Activated CD8-positive, alpha-beta memory T cell treated with anti-CD3 and anti-CD28 coated beads, Interleukin-2, amount 50 U/mL, for 24 hours (primary cell): ENCODE measurements at regions not wholly inside any gene's neighbourhood (a gene's known extent, or its start where the extent isn't known, plus 50 kb on each side); places are given as distances from the start of the nearest gene placed in this dataset.
"Not testable (repeated sequence)": the region's sequence is repeated elsewhere in the genome, so short reads cannot be mapped to it uniquely, and the experiment has no call there.

Experiments
- DNase-seq: peaks from one replicate; pipeline ENCODE4 v3.0.0-alpha.2; 2020; ENCODE audit errors: extremely low read depth

GRCh38 chr20:25987928-25988560, 291.4 kb upstream of the ZNF337 start:
- DNase-seq: not testable (repeated sequence)

DNA sequence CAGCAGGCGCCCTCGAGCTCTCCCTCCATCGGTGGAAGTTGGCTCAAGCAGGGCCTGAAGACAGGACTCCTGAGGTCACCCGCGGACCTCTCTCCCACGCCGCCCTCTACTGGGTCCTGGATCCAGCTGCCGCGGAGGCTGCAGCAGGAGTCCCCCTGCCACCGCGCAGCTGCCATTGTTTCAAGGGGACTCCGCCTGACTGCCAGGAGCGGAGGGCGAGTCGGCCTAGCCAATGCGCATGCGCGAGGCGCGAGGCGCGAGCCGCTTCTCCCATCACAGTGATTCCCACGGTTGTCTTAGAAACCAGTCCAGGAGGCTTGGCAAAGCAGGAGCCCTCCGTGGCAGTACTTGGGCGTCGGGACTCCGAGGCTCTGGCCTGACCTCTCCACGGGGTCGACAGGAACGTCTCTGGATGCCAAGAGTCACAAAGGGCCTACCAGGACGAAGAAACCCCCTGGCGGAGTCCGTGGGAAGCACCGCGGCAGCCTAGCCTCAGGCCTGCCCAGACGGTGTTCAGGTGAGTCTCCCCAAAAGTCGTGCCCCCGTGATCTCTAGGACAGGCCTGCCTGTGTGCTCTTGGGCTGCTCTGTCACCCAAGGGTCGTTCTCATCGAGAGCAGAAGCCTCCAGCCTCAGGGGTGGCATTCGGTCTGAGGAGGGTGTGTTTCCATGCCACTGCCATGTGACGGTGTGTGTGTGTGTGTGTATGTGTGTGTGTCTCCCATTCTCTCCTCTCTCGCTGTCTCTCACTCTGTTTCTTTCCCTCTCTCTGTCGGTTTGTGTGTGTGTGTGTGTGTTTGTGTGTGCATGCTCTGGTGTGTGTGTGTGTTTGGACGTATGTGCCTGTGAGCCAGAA, 290.6 kb upstream of the ZNF337 start:
- no peak for DNase-seq

GRCh38 chr20:25985597-25985996, 288.9 kb upstream of the ZNF337 start:
- no peak for DNase-seq

- DNase-seq: no peak
These were observed 288.3 kb upstream of the ZNF337 start for GRCh38 chr20:25984933-25985332.

DNA sequence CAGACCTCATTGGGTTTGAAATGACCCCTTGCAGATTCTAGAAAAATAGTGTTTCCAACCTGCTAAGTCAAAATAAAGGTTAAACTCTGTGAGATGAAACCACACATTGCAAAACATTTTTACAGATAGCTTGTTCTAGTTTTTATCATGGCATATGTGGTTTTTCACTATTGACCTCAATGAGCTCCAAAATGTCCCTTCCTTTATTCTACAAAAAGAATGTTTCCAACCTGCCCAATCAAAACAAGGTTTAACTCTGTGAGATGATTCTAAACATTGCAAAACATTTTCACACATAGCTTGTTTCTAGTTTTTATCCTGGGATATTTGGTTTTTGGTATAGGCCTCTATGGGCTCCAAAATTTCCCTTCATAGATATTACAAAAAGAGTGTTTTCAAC, 286.0 kb upstream of the ZNF337 start:
- not testable (repeated sequence) for DNase-seq

DNA sequence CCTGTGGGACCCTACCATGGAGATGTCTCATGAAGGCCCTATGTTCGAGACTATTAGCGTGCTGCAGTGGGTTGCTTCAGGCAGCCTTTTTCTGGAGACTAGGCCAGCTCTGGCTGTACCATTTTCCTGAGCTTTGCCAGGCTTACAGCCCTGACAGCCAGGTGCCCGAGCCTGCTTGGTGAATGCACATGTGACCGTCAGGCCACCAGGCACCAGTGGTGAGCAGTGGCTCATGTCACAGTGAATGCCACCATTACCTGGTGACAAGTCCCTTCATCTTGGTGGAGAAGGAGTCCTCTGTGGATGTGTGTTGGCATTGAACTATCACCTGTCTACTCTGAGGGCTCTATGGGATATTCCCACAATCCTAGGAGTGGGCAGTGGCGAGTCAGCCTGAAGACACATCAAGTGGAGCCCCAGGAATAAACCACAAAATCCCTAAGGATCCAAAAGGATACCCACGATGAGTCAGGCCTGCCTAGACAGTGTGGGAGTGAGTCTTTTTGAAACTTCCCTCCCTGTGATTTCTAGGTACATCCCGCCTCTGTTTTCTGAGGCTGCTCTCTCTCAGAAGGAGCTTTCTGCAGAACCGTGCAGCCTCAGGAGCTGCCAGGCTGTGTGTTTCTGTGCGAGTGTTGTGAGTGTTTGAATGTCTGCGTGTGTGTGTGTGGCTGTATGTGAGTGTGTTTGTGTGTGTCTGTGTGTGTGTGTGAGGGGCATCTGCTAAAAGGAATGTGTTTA, 282.0 kb upstream of the ZNF337 start:
- DNase-seq: not testable (repeated sequence)

- DNase-seq: not testable (repeated sequence)
These were observed 279.2 kb upstream of the ZNF337 start for GRCh38 chr20:25975816-25976215.

DNA sequence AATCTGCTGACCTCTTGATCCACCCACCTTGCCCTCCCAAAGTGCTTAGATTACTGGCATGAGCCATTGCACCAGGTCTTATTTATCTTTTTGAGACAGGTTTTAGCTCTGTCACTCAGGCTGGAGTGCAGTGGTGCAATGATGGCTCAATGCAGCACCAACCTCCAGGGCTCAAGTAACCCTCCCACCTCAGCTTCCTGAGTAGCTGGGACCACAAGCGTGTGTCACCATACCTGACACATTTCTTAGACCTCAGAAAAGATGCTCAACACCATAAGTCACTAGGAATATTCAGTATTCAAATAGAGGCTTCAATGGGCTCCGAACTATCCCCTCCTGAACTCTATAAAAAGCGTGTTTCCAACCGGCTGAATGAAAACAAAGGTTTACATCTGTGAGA, 268.6 kb upstream of the ZNF337 start:
- DNase-seq: not testable (repeated sequence)

GRCh38 chr20:25953876-25954275, 257.2 kb upstream of the ZNF337 start:
- DNase-seq: not testable (repeated sequence)

DNA sequence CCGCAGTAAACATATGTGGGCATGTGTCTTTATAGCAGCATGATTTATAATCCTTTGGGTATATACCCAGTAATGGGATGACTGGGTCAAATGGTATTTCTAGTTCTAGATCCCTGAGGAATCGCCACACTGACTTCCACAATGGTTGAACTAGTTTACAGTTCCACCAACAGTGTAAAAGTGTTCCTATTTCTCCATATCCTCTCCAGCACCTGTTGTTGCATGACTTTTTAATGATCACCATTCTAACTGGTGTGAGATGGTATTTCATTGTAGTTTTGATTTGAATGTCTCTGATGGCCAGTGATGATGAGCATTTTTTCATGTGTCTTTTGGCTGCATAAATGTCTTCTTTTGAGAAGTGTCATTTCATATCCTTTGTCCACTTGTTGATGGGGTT, 238.6 kb upstream of the ZNF337 start:
- DNase-seq: not testable (repeated sequence)

GRCh38 chr20:25932806-25933205, 236.2 kb upstream of the ZNF337 start:
- DNase-seq: not testable (repeated sequence)

DNA sequence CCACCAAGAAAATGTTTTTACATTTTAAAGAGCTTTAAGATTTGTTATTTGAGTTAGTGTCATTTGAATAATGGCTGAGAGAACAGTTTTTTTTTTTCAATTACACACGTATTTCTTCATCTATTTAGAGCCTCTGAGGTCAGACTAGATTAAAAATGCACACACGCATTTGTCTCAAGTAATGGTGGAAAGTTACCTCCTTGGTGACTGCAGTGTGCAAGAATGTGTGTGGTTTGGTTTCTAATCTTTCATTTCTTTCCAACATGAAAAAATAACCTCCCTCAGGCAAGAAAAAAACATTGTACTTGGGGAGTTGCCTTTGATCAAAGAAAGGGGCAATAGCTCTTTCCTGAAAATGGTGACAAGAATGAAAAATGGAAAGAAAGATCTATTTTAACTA, 235.5 kb upstream of the ZNF337 start:
- not testable (repeated sequence) for DNase-seq

DNA sequence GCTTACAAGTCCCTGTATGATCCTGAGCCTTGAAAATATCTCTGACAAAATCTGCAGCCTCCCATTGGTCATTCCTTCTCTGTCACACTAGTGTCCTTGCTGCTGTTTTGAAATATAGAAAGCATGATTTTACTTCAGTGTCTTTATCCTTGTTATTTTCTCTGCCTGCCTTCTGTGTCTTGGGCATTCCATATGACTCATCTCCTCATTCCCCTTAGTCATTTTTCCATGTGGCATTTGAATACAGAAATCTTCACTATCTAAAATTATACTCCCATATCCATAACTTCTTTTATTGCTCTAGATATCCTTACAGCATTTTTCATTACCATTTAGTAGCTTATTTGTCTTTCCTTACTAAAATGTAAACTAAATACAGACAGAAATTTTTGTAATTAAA, 205.7 kb upstream of the ZNF337 start:
- not testable (repeated sequence) for DNase-seq

- DNase-seq: not testable (repeated sequence)
These were observed 202.0 kb upstream of the ZNF337 start for GRCh38 chr20:25898663-25899062.

GRCh38 chr20:25879096-25879495, 182.4 kb upstream of the ZNF337 start:
- not testable (repeated sequence) for DNase-seq

DNA sequence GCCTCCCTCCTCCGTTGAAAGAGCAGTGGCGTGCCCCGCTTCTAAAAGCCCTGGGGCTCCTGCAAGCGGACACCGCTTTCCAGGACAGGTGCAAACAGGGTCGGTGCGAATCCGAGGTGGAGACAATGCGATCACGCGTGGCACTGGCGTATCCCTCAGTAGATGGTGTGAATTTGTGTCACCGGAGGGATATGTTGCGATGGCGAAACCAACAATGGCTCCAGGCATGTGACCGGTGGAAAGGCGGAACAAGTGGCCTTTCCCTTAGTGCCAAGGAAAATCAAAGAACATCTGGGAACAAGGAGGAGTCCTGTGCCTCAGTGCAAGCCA, 172.0 kb upstream of the ZNF337 start:
- not testable (repeated sequence) for DNase-seq

DNA sequence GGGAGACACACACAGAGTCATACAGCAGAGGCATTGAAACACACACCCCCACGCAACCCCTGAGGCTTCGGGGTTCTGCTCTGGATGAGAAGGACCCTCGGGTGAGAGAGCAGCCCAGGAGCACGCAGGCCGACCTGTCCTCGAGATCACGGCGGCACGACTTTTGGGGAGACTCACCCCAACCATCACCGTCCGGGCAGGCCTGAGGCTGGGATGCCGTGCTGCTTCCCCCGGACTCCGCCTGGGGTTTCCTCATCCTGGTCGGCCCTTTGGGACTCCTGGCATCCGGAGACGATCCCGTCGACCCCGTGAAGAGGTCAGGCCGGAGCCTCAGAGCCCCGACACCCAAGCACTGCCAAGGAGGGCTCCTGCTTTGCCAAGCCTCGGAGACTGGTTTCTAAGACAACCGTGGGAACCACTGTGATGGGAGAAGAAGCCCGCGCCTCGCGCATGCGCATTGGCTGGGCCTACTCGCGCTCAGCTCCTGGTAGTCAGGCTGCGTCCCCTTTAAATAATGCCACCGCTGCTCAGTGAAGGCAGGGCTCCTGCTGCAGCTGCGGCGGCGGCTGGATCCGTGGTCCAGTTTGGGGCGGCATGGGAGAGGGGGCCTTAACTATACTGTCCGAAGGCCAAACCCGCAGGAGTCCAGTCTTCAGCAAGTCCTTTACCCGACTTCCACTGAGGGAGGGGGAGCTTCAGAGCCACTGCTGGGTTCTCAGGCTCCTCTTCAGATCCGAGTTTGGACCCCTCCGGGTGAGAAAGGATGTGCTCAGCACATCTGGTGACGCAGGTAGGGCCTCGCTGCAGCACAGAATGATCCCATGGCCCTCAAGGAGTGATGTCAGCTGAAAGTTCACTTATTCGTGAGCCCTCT, 171.4 kb upstream of the ZNF337 start:
- DNase-seq: peak; percentile 44

DNA sequence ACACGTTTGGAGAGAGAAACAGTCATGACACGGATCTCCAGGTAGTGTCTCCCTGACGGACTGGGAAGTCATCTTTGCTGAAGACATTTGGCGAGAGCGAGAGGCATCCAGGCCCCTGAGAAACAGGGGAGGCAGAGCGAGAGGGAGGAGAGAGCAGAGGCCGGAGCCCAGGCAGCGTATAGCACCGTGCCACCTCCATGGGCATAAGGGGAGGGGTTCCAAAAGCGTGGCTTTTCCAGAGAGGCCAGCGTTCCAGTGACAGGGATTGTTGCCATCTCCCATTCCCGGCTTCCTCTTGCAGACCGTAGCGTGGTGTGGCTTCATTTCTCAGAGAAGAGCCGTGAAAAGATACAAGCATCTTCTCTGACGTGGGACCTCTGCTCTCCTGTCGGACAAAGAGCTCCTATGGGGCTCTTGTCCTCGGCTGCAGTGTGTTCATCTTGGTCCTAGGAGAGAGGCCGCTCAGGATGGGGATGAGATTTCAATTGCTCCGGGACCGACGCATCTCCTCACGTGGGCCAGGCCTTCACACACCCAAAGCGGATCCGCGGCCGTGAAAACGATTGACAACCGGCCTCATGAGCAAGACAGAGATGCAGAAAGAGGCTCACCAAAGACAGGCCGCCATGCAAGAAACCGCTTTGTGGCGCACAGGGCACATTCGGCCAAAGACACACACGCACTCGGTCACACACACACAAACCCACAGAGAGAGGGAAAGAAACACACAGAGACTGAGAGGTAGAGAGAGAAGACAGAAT, 170.5 kb upstream of the ZNF337 start:
- not testable (repeated sequence) for DNase-seq

- DNase-seq: peak; percentile 52
These were observed 169.3 kb upstream of the ZNF337 start for GRCh38 chr20:25865715-25866656.
